ENCODE measurements at regions not wholly inside any gene's neighbourhood (a gene's known extent, or its start where the extent isn't known, plus 50 kb on each side); places are given as distances from the start of the nearest gene placed in this dataset.

GRCh38 chr12:25372969-25373817, 122.5 kb upstream of the KRAS start:
- Histone ChIP-seq H2BK5ac (ENCODE audit: low read depth, low read length) (no peak overlapping the region), H3K4ac (replicated peaks; ENCODE audit: insufficient read length, low read depth, low read length) (no peak overlapping the region), H3K36me3 (ENCODE audit: control insufficient read depth in 2 of 4, insufficient read depth in 4 of 4, low read length in 3 of 4) (no peaks in the 10 kb centered on the region), H3K79me1 (ENCODE audit: low read depth, low read length) (no peaks in the 10 kb centered on the region), H3K23me2 (ENCODE audit: low read depth, low read length) (no peaks in the 10 kb centered on the region), H2BK20ac (ENCODE audit: low read length) (no peak overlapping the region), H4K91ac (replicated peaks; ENCODE audit: insufficient read length, low read length) (no peak overlapping the region), H2BK120ac (replicated peaks; ENCODE audit: low read depth, low read length) (no peak overlapping the region), H3K27me3 (replicated peaks in 1 of 4; ENCODE audit: control insufficient read depth in 3 of 4, extremely low read depth in 1 of 4, insufficient read depth in 3 of 4, low read length in 3 of 4) (0 out of 7 replicates have a peak, but pooled peaks cover 0 to 2% (median 0%) of the 10 kb centered on the region in 4 experiments), H3K18ac (ENCODE audit: extremely low read depth, low read length) (no peak overlapping the region), H4K20me1 (replicated peaks in 1 of 2; ENCODE audit: control insufficient read depth in 1 of 2, insufficient read depth in 2 of 2, low read length in 2 of 2) (no peaks in the 10 kb centered on the region), H2AK5ac (ENCODE audit: low read depth, low read length) (no peak overlapping the region), H3K4me1 (replicated peaks in 1 of 4; ENCODE audit: control insufficient read depth in 3 of 4, insufficient read depth in 4 of 4, low read length in 3 of 4) (no peaks in the 10 kb centered on the region), H3K23ac (ENCODE audit: insufficient read length) (no peak overlapping the region), H3K9ac (replicated peaks in 1 of 4; ENCODE audit: extremely low read depth in 1 of 4, low read depth in 3 of 4, low read length in 3 of 4) (no peak overlapping the region), H3K14ac (ENCODE audit: insufficient read length) (no peak overlapping the region), H3K9me3 (ENCODE audit: insufficient read depth in 2 of 2, low read depth in 1 of 2, low read length in 1 of 2) (peaks cover 0 to 4% of the 10 kb centered on the region in 2 experiments; a peak in 2 of 4 replicates), H4K8ac (ENCODE audit: extremely low read depth, insufficient read depth, low read length) (no peak overlapping the region), H2BK15ac (ENCODE audit: low read length) (no peak overlapping the region), H4K5ac (ENCODE audit: insufficient read length, low read depth, low read length) (no peak overlapping the region), H2AFZ (ENCODE audit: low read length) (no peak overlapping the region), H3K79me2 (ENCODE audit: control insufficient read depth in 1 of 2, insufficient read depth in 2 of 2, low read length in 2 of 2) (no peaks in the 10 kb centered on the region), H2BK12ac (ENCODE audit: low read depth, low read length) (no peak overlapping the region), H3K56ac (replicated peaks; ENCODE audit: insufficient read length, low read depth, low read length) (no peak overlapping the region), H3K4me2 (ENCODE audit: insufficient read depth in 1 of 2, low read depth in 2 of 2, low read length in 2 of 2) (no peak overlapping the region), H3K4me3 (ENCODE audit: extremely low read depth in 1 of 4, insufficient read depth in 2 of 4, low read depth in 3 of 4, low read length in 4 of 4) (no peak overlapping the region), H3K27ac (ENCODE audit: low read depth, low read length) (no peak overlapping the region)
- TF ChIP-seq, protein P1, sequence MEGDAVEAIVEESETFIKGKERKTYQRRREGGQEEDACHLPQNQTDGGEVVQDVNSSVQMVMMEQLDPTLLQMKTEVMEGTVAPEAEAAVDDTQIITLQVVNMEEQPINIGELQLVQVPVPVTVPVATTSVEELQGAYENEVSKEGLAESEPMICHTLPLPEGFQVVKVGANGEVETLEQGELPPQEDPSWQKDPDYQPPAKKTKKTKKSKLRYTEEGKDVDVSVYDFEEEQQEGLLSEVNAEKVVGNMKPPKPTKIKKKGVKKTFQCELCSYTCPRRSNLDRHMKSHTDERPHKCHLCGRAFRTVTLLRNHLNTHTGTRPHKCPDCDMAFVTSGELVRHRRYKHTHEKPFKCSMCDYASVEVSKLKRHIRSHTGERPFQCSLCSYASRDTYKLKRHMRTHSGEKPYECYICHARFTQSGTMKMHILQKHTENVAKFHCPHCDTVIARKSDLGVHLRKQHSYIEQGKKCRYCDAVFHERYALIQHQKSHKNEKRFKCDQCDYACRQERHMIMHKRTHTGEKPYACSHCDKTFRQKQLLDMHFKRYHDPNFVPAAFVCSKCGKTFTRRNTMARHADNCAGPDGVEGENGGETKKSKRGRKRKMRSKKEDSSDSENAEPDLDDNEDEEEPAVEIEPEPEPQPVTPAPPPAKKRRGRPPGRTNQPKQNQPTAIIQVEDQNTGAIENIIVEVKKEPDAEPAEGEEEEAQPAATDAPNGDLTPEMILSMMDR (IDR thresholded peaks at IDR 0.05; ENCODE audit: control extremely low read depth in 1 of 3, insufficient read depth in 1 of 3, low read depth in 1 of 3, low read length in 3 of 3), result no peak
- TF ChIP-seq BACH1 (IDR thresholded peaks at IDR 0.05; ENCODE audit: low read length) (no peak), ZNF274 (IDR thresholded peaks at IDR 0.05; ENCODE audit: borderline replicate concordance, extremely low read depth, low read length) (no peak), POLR2A (IDR thresholded peaks at IDR 0.05; ENCODE audit: control extremely low read depth in 1 of 2, low read depth in 2 of 2, low read length in 2 of 2) (no peak)
- DNase-seq (ENCODE audit: low read depth in 1 of 2, low spot score in 2 of 2), result no peak
- WGBS, 2 experiments (ENCODE audit: extremely low coverage in 1 of 2, insufficient coverage in 1 of 2, insufficient read length in 1 of 2, insufficient replicate concordance in 2 of 2, low coverage in 1 of 2, low lambda C conversion rate in 2 of 2, missing lambda C conversion rate in 1 of 2), result 94% methylated on average over 4 of the region's 4 CpGs; no CpG with 5 or more reads in 1 of the 2 experiments
- no peak for FAIRE-seq
- ChIA-PET CTCF (ENCODE audit: partially characterized antibody) (interaction anchor here (0.5 to 1.0 kb wide), 4 partner anchors 11 to 719 kb away, joined by 3 to 4 read pairs (median 3); no protein-coding TSS in a partner anchor), POLR2A (ENCODE audit: partially characterized antibody) (no interaction called here)

All from H1 (cell line).